ENCODE measurements at regions not wholly inside any gene's neighbourhood (a gene's known extent, or its start where the extent isn't known, plus 50 kb on each side); places are given as distances from the start of the nearest gene placed in this dataset.

GRCh38 chr20:56166781-56167465 lies 81.6 kb upstream of the MC3R start:
- DNase-seq = no peak

DNA sequence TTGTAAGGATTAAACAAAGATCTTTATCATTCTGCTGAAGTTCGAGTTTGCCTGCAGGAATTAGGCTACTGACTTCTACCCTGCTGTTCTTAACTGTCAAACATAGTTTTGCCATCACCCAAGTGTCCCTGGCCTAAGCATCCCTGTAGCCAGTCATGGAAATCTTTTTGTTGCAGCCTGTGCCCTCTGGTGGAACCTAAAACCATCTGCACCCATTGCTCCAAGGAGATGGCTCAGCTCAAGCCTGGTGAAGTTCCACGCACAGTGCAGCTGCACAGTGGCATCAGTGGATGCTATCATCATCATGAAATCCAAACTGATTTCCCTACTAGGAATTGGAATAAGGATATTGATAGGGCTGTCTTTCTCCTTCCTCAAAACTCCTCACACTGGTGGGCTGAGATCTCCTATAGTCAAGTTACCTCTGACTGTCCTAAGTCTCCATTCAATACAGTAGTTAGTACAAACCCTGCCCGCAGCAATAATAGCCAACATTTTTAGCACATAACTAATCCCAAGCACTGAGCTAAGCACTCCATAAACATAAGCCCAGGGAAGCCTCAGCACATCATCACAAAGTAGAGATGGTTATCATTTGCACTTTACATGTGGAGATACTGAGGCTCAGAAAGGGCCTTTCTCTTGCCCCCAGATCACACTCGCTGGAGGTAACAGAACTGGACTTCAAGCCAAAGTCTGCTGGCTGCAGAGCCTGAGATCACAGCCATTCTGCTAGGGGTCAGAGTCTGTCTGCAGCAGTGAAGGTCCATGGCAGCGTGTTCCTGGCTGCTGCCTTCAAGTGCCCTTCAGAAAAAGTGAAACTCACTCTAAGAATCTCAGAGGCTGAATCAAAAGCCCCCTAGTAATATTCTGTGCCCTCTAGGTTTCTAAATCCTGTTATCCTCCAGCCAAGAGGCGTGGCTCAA lies 77.2 kb upstream of the MC3R start:
- no peaks in the 10 kb centered on the region for H3K36me3 ChIP-seq
- no peaks in the 10 kb centered on the region for H3K9me3 ChIP-seq
- no peaks in the 10 kb centered on the region; the same call in 1 of the 2 replicates for H3K27me3 ChIP-seq
- no peak for DNase-seq
- no peak overlapping the region for H3K4me3 ChIP-seq

More at GRCh38 chr20:56166781-56167465, 81.6 kb upstream of the MC3R start:
- H3K9me3 ChIP-seq = no peaks in the 10 kb centered on the region
- no peaks in the 10 kb centered on the region for H3K36me3 ChIP-seq
- H3K4me3 ChIP-seq = no peak overlapping the region
- no peaks in the 10 kb centered on the region for H3K27me3 ChIP-seq

DNA sequence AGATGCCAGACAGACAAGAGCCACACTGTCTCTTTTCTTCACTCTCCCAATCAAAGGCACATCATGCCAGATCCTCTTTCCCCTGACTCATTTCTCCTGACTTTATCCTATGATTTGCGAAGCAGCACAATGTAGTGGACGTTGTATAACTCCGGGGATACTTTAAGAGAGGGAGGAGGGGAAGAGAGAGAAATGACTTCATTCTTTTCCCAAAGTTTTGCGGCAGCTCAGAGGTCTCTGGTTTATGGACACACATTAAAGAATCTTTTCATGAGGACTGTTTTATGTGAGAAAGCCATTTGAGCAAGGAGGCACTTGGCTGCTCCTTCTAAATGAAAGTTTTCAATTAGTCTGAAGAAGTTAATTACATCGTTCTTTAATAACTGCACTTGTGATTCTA lies 75.1 kb upstream of the MC3R start:
- Histone ChIP-seq H3K27me3 (no peaks in the 10 kb centered on the region; the same call in 1 of the 2 replicates), H3K36me3 (no peaks in the 10 kb centered on the region), H3K4me3 (no peak overlapping the region), H3K9me3 (no peaks in the 10 kb centered on the region)
- no peak for DNase-seq

DNA sequence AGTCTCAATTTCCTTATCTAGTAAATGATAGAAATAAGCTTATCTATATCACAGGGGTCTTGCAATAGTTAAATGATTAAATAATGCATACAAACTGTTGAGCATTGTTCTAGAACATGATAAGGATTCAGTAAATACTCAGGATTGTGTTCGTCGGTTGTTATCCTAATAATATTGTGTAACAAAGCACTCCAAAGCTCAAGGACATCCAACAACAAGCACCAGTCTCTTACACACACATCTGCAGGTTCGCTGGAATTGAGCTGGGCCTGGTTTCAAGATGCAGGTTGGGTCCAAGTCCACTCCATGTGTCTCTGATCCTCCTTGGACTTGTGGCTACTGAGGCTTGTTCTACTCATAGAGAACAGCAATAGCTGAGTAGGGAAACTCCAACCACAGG lies 74.1 kb upstream of the MC3R start:
- no peaks in the 10 kb centered on the region; the same call in 1 of the 2 replicates for H3K27me3 ChIP-seq
- DNase-seq = no peak
- H3K4me3 ChIP-seq = no peak overlapping the region
- H3K36me3 ChIP-seq = no peaks in the 10 kb centered on the region
- no peaks in the 10 kb centered on the region for H3K9me3 ChIP-seq

GRCh38 chr20:56175884-56176283 lies 72.6 kb upstream of the MC3R start:
- DNase-seq = no peak
- Histone ChIP-seq H3K36me3 (no peaks in the 10 kb centered on the region), H3K27me3 (no peaks in the 10 kb centered on the region; the same call in 1 of the 2 replicates), H3K4me3 (no peak overlapping the region), H3K9me3 (no peaks in the 10 kb centered on the region)

DNA sequence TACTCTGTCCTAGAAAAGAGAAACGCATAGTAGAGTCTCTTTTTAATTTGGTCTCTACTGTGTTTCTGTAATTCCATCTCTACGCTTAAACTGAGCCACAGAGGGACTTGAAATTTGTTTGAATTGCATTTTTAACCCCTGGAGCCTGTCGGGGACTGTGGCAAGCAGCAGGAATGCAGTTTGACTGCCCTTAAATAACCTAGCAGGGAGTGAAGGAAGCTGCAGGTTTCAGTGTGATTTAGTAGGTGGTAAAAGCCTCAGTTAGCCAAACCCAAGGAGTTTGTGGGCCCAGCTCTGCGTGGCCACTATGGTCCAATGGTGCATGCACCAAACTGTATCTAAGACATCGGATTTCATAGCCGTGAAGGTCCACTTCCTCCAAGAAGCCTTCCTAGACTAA lies 70.3 kb upstream of the MC3R start:
- Histone ChIP-seq H3K36me3 (no peaks in the 10 kb centered on the region), H3K9me3 (no peaks in the 10 kb centered on the region)
- DNase-seq = no peak

DNA sequence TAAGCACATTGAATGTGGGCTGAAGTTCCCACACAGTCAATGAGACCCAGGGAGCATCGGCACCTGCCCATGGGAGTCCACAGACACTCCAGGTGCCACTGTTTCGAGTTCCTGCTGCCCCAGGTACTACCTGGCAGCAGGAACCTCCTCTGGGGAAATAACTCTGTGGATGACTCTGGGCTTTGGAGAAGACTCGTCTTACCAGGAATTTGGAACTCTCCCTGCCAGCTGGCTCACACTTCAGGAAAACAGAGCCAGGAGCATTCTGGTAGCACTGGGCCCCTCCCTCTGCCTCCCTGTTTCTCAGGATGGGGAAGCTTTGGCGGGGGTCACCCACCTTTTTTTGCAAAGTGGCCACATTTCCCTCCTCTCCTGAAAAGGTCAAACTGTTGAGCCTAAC lies 69.5 kb upstream of the MC3R start:
- DNase-seq = no peak
- no peaks in the 10 kb centered on the region for H3K36me3 ChIP-seq
- H3K4me3 ChIP-seq = no peak overlapping the region
- no peaks in the 10 kb centered on the region for H3K27me3 ChIP-seq
- H3K9me3 ChIP-seq = no peaks in the 10 kb centered on the region

More for the DNA sequence above, 70.3 kb upstream of the MC3R start:
- Histone ChIP-seq H3K4me3 (no peak overlapping the region), H3K27me3 (no peaks in the 10 kb centered on the region; the same call in 1 of the 2 replicates)

DNA sequence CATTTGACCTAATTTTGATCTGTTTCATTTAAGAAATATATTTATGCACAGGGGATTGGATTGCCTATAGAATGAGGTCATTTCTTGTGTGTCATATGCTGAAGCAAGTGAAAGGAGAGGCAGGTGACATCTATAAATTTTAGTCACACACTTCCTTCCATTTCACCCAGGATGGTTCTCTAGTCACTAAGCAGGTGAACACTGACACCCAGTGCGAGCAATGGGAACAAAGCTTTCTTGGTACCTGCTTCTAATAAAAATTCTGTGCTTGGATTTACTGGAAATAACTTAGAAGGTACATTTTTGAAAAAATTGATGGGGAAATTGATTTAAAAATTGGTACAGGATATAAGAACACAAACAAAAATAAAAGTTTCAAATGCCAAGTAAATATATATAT lies 66.9 kb upstream of the MC3R start:
- no peak for DNase-seq
- Histone ChIP-seq H3K4me3 (no peak overlapping the region), H3K36me3 (no peaks in the 10 kb centered on the region), H3K9me3 (no peaks in the 10 kb centered on the region), H3K27me3 (no peaks in the 10 kb centered on the region)

DNA sequence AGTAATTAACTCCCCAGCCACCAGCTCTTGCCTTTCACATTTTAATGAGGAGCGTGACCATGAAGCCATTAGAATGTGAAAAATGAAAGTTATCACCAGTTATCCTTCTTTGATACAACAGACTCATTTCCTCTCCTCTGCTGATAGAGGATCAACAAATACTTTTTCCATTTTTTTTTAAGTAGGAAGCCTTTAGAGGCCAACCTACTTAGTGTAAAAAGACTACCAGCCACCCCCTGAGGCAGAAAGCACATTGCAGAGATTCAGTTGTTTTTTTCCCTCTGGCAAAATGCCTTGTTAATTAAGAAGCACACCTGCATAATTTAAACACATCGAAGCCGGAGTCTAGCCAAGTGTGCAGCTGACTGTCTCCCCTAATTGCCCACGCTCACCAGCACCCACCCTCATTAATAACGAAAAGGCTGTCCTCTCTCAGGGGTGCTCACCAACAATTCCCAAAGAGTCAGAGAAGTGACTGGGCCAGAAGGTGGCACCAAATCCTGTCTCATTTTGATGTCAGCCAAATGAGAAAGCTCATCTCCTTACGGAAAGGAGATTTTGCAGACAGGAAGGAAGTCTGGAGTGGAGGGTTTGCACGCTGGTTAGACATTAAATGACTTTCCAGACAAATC lies 60.9 kb upstream of the MC3R start:
- Histone ChIP-seq H3K36me3 (no peaks in the 10 kb centered on the region), H3K27me3 (no peaks in the 10 kb centered on the region), H3K4me3 (no peak overlapping the region), H3K9me3 (no peaks in the 10 kb centered on the region)
- DNase-seq = no peak

GRCh38 chr20:56194042-56194441 lies 54.5 kb upstream of the MC3R start:
- no peak for DNase-seq
- Histone ChIP-seq H3K27me3 (no peaks in the 10 kb centered on the region), H3K9me3 (no peaks in the 10 kb centered on the region), H3K36me3 (no peaks in the 10 kb centered on the region), H3K4me3 (no peak overlapping the region)

- no peaks in the 10 kb centered on the region; the same call in 1 of the 2 replicates for H3K9me3 ChIP-seq
- H3K27me3 ChIP-seq = no peaks in the 10 kb centered on the region
- H3K36me3 ChIP-seq = no peaks in the 10 kb centered on the region
- no peak overlapping the region for H3K4me3 ChIP-seq
- no peak for DNase-seq
Measured at GRCh38 chr20:56195946-56196345, 52.6 kb upstream of the MC3R start.
